Right kidney (tissue), 1 donor: ENCODE measurements at regions not wholly inside any gene's neighbourhood (a gene's known extent, or its start where the extent isn't known, plus 50 kb on each side); places are given as distances from the start of the nearest gene placed in this dataset.
"Not testable (repeated sequence)": the region's sequence is repeated elsewhere in the genome, so short reads cannot be mapped to it uniquely, and the experiment has no call there.

Experiments
- DNase-seq: peaks from one replicate; pipeline ENCODE4 v3.0.0-alpha.2; 2016

- DNase-seq = no peak
These were observed 336.4 kb downstream of the SI start for GRCh38 chr3:164741869-164742268.

- no peak for DNase-seq
These were observed 341.1 kb downstream of the SI start for GRCh38 chr3:164737174-164737573.

DNA sequence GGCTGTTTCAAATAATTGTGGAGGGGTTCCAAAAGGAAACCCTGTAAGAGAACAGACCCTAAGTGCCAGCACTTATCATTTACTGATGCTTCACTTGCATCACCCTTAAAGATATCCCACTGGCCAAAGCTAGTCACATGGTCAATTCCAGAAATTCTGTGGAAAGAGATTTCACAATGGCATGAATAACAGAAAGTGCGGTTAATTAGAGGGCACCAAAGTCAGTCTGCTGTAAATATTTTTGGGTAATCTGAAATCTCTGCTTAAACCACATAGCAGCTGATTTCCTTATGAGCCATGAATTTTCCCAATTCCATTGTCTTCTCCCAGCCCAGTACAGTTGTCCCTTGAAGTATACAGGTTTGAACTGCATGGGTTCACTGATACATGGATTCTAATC is 346.1 kb downstream of the SI start:
- DNase-seq = no peak

GRCh38 chr3:164730815-164731360 is 347.4 kb downstream of the SI start:
- no peak for DNase-seq

DNA sequence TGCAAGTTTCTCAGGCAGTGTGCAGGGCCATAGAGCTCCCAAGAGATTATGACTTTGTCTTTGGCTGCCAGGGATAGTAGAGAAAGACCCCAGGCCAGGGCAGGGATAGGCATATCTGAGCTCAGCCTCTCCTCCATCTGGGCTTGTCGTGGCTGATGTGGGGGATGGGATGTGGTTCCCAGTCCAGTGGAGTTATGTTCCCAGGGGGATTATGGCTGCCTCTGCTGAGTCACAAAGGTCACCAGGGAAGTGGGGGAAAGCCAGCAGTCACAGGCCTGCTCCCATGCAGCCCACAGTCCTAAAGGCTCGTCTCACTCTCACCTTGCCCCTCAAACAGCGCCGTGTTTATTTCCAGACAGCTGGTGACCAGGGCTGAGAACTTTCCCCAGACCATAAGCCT is 354.9 kb downstream of the SI start:
- DNase-seq = no peak

DNA sequence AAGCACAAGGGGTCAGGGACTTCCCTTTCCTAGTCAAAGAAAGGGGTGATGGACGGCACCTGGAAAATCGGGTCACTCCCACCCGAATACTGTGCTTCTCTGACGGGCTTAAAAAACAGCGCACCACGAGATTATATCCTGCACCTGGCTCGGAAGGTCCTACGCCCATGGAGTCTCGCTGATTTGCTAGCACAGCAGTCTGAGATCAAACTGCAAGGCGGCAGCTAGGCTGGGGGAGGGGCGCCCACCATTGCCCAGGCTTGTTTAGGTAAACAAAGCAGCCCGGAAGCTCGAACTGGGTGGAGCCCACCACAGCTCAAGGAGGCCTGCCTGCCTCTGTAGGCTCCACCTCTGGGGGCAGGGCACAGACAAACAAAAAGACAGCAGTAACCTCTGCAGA is 375.5 kb downstream of the SI start:
- not testable (repeated sequence) for DNase-seq

DNA sequence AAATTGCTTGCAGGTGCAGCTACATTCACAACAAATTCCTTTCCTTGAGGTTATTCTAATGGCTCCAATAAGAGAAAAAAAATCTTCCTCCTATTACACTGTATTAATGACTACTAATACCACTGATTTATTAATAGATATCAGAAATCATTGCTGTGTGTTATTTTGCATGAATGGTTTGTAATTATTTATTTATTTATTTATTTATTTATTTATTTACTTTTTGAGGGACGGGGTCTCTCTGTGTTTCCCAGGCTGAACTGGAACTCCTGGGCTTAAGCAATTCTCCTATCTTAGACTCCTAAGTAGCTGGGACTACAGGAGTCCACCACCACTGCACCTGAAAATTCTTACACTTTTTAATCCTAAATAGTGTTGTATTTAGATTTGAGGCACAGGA is 390.4 kb downstream of the SI start:
- no peak for DNase-seq

DNA sequence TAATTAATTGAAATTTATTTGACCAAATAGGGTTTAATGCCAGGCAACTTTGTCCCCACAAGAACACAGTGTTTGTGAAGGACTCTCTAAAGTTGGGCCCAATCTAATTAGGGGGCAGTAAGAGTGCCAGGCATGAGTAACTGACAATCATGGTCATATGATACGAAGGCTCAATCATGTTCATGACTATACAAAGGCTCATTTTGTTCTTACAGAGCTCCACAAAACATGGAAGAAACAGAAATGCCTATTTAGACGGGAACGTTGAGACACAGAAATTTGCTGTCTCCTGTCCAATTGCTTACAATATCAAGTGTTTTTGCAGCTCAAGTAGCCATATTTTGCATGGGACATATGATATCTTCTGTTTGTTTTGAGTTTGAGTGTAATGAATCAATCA is 391.1 kb downstream of the SI start:
- no peak for DNase-seq

DNA sequence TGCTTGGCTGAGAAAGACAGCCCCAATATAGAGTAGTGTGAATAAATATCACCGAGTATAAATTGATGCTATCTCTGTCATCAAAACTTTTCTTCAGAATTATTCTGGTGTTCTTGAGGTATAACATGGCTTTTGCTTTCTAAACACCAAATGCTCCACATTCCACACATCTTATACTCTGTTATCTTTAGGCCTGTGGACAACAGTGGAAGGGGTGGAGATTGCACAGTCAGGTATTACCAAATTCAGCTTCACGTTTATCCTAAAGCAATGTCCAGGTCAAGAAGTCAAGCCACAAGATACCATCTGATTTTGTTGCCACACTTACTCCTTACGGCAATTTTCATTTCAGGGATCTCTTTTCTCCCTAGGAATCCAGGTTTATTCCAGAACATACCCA is 394.8 kb downstream of the SI start:
- no peak for DNase-seq

- DNase-seq = no peak
These were observed 399.1 kb downstream of the SI start for GRCh38 chr3:164679245-164679644.

- no peak for DNase-seq
These were observed 401.0 kb downstream of the SI start for GRCh38 chr3:164677317-164677716.

GRCh38 chr3:164673738-164674137 is 404.6 kb downstream of the SI start:
- no peak for DNase-seq

DNA sequence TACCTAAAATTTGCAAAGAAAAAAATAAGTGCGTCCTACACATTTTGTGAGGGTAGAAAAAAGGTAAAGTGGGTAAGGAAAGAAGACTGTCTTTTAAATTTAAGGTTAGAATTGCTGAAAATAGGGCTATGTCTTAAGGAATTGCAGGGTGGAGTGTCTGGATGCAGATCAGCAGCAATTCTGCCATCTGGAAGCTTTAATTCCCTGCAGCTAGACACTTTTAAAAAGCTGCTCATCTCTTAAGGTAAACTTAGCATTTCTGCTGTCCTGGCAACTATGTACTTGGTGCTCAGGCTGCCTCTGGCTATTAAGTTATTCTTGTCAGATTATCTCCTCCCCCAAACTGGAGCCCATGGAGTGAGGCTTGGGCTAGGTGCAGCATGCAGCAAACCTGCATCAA is 420.2 kb downstream of the SI start:
- no peak for DNase-seq

- no peak for DNase-seq
These were observed 420.7 kb downstream of the SI start for GRCh38 chr3:164657631-164658030.

GRCh38 chr3:164655462-164655861 is 422.8 kb downstream of the SI start:
- DNase-seq = no peak

DNA sequence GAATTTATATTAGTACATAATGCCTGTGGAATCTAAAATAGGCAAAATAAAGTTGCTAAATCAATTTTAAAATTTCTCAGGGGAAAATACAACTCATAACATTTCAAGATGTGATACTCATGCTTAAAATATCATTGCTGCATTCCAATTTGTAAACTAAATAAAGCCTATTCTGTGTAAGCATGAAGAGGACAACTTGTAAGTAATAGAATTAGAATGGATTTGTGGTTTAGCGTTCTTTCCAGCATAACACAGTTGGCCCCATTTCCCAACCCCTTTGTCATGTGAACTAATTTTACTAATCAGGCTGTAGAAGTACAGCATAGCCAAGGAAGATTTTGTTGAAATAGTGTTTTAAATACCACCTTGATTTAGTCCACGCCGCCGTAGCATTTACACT is 437.2 kb downstream of the SI start:
- no peak for DNase-seq

DNA sequence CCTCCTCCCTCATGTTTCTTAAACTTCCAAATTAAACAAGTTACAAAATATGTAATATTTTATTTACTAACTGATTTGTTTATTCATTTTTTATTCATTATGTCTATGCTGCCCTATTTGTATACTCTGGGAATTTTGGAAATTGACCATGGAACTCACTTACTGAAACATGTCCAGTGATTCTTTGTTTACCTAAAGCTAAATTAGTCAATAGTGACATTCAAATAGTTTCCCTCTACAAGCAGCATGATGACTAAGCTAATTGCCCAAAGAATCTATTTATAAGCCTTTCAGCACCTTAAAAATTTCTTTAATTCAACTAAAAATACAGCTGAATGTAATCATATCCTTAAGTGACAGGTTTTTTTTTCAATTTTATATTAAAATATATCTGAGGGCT is 437.7 kb downstream of the SI start:
- no peak for DNase-seq

DNA sequence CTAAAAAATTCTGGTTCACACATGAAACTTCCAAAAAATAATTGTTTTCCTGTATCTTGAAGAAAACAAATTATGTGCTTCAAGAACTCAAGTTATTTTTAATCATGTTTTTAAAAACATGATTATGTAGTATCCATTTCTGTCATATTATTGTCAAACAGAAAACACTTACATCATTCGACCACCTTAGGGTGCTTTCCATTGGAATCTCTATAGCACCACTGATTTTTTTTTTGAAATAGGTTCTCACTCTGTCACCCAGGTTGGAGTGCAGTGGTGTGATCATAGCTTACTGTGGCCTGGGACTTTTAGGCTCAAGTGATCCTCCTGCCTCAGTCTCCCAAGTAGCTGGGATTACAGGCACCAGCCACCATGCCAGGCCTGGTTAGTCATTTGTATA is 457.3 kb downstream of the SI start:
- DNase-seq = no peak

- no peak for DNase-seq
These were observed 457.9 kb downstream of the SI start for GRCh38 chr3:164620423-164620822.

DNA sequence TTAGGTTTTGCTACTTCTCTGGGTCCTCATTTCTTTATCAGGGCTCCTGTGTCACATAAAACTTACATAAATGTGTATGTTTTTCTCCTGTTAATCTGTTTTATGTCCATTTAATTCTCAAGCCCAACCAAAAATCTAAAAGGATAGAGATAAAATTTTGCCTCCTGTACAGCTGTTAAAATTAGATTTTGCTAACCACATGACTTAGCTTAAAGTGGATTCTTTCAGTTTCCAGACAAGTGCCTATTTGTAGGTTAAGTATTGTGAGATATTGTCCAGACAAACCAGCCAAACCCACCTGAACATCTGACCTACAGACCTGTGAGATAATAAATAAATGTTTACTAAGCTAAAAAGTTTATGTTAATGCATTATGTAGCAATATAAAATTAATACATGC is 465.5 kb downstream of the SI start:
- DNase-seq = no peak

DNA sequence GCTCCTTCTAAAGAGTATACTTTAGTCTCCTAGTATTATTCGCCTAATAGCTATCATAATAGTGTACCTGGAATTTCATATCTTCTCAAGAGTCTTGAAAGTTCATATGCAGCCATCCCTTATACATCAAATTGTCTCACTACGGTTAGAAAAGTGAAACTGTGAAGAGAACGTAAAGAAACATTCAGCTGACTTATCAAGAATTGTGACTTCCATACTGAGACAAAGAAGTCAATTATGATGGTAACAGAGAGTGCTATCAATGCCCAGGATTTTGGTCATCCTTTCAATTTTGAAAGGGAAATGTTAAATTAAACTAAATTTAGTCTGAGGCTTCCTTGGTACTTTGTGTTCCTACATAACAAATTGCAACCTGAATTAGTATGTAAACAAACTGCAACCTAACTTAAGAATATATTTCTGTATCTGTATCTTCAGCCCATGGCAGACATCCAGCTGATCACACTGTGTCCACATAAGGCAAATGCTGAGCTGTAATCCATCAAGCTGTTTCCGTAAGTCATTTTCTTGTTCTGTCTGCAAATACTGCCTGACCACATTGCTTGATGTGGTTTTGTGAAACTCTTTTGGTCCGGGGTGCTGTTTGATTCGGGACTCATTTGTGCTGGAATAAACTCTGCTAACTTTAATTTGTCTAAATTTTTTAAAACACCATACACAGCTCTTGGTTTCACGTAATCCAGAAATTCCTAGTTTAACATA is 469.6 kb downstream of the SI start:
- no peak for DNase-seq

GRCh38 chr3:164604687-164605086 is 473.6 kb downstream of the SI start:
- peak; percentile 6 for DNase-seq

DNA sequence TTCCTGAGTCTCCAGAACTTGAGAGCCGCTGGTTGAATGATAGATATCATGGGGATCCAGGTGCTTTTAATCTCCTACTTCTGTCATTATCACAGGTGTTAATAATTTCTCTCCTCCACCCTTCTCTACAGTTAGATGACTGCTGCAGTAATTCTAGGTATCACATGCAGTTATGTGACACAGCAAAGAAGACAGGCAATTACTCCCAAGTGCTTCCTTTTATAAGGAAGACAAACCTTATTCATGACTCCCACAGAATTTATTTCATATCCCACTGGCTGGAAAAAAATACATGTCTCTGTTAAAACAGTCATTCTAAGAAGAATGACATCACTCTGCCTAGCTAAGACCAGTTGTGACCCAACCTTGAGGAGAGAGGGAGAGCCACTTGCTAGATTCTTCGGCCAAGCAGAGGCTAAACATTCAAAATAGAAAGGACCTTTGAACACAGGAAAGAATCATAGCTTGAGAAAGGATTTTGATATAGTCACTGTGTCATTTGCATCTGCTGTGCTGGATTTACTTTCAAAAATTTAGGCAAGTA is 500.6 kb downstream of the SI start:
- no peak for DNase-seq

GRCh38 chr3:164572436-164572835 is 505.9 kb downstream of the SI start:
- no peak for DNase-seq
